DOHH2 (cell line): ENCODE measurements at regions not wholly inside any gene's neighbourhood (a gene's known extent, or its start where the extent isn't known, plus 50 kb on each side); places are given as distances from the start of the nearest gene placed in this dataset.

Experiments used
- CTCF ChIP-seq: fragments of 200-600 bp; sonication (generic); IDR thresholded peaks from one replicate; pipeline ENCODE4 v1.5.1; 2014; ENCODE audit warnings: antibody characterized with exemption, mild to moderate bottlenecking, low read depth, low read length; ENCODE audit not compliant: poor library complexity, severe bottlenecking
- EZH2phosphoT487 ChIP-seq: fragments of 200-600 bp; sonication (generic); IDR thresholded peaks from 2 replicates; pipeline ENCODE4 v1.6.1; 2017; ENCODE audit warnings: borderline replicate concordance, mild to moderate bottlenecking, antibody characterized with exemption, low read length, moderate library complexity, mixed read lengths

GRCh38 chrY:12500096-12500495 is 200.9 kb upstream of the USP9Y start:
- TF ChIP-seq CTCF, result no peak
- TF ChIP-seq EZH2phosphoT487, result no peak
